GM19452 (cell line): ENCODE measurements at regions not wholly inside any gene's neighbourhood (a gene's known extent, or its start where the extent isn't known, plus 50 kb on each side); places are given as distances from the start of the nearest gene placed in this dataset.

Source experiments
- ATAC-seq: cut with Tn5 transposase; IDR thresholded peaks from one replicate; pipeline ENCODE4 v1.9.1; 2021; ENCODE audit not compliant: unreplicated experiment

- ATAC-seq = no peak
Observed at GRCh38 chr6:133688705-133689492, 200.0 kb upstream of the TCF21 start.

- no peak for ATAC-seq
Observed at GRCh38 chr6:133689863-133690262, 199.1 kb upstream of the TCF21 start.

- ATAC-seq = no peak
Observed at GRCh38 chr6:133693565-133693964, 195.3 kb upstream of the TCF21 start.

GRCh38 chr6:133697185-133697584 lies 191.7 kb upstream of the TCF21 start:
- ATAC-seq = no peak

DNA sequence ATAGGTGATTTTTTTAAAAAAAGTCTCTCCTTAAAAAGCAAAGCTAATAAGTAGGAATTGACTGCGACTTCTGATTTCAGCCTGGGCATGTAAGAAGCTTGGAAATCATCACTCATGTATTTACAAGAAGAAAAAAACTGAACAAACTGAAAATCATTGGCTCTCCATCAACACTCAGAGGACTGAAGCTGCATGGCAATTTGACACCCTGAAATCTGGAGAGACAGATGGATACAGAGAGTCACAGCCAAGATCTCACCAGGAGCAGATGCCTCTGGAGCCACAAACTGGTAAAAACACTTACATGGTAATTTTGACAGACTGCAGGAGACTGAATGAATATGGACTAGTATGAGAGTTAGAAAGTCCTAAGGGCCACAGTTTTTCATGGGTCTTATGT lies 191.2 kb upstream of the TCF21 start:
- no peak for ATAC-seq

DNA sequence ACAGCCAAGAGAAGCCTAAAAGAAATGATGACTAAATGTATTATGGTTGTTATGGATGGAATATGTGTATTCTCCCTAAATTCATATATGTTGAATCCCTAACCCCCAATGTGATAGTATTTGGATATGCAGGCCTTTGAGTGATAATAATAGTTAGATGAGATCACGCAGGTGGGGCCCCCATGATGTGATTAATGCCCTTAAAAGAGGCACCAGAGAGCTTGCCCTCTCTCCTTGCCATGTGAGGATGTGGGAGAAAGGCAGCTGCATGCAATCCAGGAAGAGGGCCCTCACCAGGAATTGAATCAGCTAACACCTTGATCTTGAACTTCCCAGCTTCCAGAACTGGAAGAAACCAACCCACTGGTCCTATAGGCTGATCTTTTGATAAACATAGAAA lies 190.6 kb upstream of the TCF21 start:
- no peak for ATAC-seq

DNA sequence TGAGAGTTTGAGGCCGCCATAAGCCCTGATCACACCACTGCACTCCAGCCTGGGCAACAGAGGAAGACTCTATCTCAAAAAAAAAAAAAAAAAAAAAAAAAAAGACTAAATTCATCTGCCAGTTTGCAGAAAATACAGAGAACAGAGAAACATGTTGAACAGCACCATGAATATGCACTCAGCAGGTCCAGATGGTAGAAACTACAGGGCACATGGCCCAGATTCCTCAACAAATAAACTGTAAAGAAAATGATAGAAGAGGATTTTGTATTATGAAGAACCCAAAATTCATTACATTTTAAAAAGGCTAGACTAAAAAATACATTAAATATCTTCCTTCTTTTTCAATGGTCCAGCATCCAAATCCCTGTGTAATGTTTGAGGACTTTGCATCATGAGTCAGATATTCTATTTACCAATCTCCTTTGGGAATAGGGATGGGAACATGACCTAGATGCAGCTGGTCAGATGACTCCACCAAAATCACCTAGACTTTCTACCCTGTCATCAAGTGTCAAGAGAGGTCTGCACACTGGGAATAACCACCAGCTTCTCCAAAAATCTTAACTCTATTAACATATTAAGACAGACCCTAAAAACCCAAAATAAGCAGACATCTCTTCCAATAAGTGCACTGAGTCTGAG lies 189.1 kb upstream of the TCF21 start:
- no peak for ATAC-seq

DNA sequence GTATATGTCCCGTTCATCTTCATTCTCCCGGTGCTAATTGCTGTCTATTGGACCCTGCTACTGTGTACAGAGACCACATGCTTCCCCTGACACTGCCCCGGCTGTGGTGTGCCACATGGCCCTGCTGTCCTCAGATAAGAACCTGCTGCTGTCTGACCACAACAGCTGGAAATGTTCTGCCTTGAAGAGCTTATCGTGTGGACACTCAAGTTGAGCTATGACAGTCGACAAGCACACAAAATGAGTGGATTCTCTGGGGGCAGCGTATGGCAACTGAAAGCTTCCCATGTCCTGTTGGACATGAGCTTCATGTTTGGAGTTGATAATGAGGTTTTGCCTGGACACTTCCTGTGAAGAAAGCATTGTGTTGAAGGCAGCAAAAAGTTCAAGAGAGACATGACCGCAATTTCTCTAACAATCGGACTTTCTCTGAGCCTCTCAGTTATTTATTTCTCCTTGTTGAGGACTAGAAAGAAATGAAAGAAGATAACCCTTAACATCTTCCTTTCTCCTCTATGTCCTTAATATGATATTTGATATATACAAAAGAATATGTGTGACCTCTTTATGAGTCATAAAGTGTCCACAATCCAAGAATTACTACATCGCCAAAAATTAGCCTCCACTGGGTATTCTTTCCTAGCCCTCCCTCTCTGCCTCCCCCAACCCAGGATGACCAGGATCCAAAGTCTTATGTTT lies 187.1 kb upstream of the TCF21 start:
- ATAC-seq = no peak

DNA sequence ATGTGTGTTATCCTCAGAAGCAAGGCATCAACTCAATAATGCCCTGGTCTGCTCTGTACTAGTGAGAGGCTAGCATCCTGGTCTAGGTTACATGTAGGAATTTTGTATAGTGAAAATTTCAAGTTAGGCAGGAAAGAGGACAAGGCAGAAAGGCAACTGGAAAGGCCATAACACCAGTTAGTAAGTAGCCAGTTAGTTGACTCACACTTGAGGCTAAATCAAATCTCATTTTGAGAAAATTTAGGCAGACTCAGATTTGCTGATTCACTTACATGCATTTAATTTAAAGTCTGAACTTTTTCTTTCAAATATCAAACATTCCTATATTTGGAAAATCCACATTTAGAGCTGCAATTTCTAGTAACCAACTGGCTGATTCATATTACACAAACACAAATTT lies 184.5 kb upstream of the TCF21 start:
- no peak for ATAC-seq

- no peak for ATAC-seq
Observed at GRCh38 chr6:133705066-133705465, 183.8 kb upstream of the TCF21 start.

DNA sequence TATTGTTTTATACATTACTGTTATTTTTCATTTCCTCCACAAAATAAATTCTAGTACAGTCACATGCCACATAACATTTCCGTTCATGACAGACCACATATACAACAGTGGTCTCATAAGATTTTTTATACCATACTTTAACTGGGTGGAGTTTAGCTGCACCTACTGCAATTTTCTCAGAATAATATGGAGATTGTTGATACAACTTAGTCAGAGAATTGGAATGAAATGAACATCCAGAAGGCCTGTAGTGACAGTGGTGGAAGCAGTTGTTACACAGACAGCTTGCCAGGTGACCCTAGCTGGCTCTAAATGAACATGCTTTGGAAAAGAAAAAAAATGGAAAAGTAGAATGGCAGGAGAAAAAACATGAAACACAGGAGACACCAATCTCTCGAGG lies 183.2 kb upstream of the TCF21 start:
- no peak for ATAC-seq

DNA sequence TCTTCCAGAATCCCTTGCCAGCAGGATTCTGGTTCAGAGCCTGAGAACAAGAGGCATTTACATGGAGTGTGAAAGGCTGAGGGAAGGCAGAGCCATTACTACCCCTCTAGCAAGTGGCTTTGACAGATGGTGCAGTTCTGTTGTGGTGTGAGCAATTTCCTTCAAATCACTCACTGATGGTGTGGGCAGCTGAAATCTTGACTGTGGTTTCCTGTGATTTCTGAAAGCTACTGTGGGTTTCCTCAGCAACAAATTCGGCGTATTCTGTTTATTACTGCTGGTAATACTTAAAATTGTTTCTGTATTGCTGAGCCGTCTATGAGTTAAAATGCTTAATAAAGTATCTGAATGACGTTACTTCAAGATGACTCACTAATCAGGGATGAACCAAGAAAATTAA lies 181.5 kb upstream of the TCF21 start:
- ATAC-seq = peak; percentile 84

DNA sequence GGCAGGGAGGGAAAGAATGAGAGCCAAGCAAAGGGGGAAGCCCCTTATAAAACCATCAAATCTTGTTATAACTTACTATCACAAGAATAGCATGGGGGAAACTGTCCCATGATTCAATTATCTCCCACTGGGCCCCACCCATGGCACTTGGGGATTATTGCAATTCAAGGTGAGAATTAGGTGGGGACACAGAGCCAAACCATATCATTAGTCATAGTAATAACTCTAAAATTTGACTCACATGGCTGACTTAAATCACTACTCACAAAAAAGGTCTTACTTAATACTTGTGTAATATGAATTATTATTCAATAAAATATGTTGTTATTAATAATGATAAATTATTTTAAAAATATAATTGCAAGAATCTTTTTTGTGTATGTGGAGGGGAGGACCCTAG lies 178.1 kb upstream of the TCF21 start:
- no peak for ATAC-seq

- no peak for ATAC-seq
Observed at GRCh38 chr6:133715270-133715669, 173.6 kb upstream of the TCF21 start.

- ATAC-seq = no peak
Observed at GRCh38 chr6:133724726-133725125, 164.2 kb upstream of the TCF21 start.

DNA sequence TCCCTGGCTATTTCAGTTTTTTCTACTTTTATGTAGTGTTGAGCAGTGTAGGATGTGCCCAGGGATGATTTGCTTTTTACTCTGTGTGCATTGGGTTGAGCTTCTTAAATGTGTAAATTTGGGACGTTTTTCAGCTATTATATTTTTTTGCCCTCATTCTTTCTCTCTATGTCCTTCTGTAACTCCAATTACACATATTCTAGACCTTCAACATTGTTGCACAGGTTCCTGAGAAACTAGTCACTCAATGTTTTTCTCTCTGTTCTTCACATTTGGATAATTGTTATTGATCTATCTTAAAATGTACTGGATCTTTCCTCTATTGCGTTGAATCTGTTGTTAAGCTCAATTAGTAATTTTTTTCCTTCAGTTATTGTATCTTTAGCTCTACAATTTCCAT lies 162.7 kb upstream of the TCF21 start:
- ATAC-seq = no peak

DNA sequence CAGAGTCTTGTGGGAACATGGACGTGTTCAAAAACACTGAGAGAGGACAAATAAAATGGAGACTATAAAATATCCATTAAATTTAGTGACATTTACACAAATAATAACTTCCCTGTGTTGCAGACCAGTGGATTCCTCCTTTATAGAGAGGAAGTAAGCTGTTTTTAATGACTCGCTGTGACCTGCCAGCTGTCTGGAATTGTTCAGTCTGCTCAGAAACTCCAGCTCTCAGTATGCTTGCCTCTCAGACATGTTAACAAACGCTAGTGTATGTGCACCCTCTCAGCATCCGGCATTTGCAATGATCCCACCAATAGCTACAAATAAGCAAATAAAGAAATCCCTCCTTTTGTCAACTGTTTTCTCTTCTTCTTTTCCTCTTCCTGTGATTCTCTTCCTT lies 158.0 kb upstream of the TCF21 start:
- no peak for ATAC-seq

DNA sequence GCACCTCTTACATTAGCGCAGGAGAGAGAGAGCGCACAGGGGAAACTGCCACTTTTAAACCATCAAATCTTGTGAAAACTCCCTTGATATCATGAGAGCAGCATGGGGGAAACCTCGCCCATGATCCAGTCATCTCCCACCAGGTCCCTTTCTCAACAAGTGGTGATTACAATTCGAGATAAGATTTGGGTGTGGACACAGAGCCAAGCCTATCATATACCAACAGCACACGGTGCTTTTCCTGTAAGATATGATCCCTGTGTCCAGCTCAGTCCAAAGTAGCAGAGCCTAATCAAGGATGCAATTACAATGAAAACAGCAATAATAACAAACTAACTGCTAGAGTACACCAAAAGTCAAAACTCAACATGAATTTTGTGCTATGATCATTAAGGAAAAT lies 148.7 kb upstream of the TCF21 start:
- ATAC-seq = no peak

GRCh38 chr6:133740816-133741215 lies 148.1 kb upstream of the TCF21 start:
- ATAC-seq = no peak

- ATAC-seq = no peak
Observed at GRCh38 chr6:133741375-133741861, 147.5 kb upstream of the TCF21 start.

DNA sequence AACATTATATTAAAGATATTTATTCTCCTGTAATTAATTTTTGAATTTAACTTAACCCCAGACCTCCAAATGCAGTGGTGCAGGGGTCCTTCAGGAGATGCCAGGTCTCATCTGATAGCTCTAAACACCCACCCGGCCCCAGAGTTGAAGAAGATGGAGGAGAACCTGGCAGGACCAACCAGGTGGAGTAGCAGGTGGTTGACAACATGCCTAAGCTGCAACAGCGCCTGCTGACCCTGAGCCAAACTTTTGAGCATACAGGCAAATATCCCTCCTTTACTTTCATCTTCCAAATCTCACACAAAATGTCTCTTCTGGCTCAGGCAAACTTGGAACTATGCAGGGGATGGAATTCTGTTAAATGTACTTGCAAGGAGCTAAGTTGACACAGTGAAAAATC lies 145.3 kb upstream of the TCF21 start:
- ATAC-seq = no peak

GRCh38 chr6:133746417-133746770 lies 142.5 kb upstream of the TCF21 start:
- ATAC-seq = no peak
